NOMO-1 treated with dmso at 0.1 percent for 144 hours (cell line): ENCODE measurements at regions not wholly inside any gene's neighbourhood (a gene's known extent, or its start where the extent isn't known, plus 50 kb on each side); places are given as distances from the start of the nearest gene placed in this dataset.

Experiments used
- DNase-seq: peaks from one replicate; lab custom pipeline; 2025; ENCODE audit not compliant: unreplicated experiment; lab: John Stamatoyannopoulos, UW

GRCh38 chr4:179503976-179504375 lies 2061.7 kb upstream of the AGA start:
- no peak for DNase-seq

GRCh38 chr4:179509489-179509888 lies 2067.3 kb upstream of the AGA start:
- no peak for DNase-seq

- DNase-seq = no peak
Observed at GRCh38 chr4:179521952-179522351, 2079.7 kb upstream of the AGA start.

GRCh38 chr4:179530958-179531357 lies 2088.7 kb upstream of the AGA start:
- DNase-seq = no peak

- DNase-seq = no peak
Observed at GRCh38 chr4:179536694-179537093, 2094.5 kb upstream of the AGA start.

GRCh38 chr4:179539641-179540040 lies 2097.4 kb upstream of the AGA start:
- no peak for DNase-seq

GRCh38 chr4:179543771-179544170 lies 2101.5 kb upstream of the AGA start:
- DNase-seq = no peak

GRCh38 chr4:179544496-179544895 lies 2102.3 kb upstream of the AGA start:
- no peak for DNase-seq

GRCh38 chr4:179552131-179552530 lies 2109.9 kb upstream of the AGA start:
- no peak for DNase-seq

- DNase-seq = no peak
Observed at GRCh38 chr4:179563741-179564140, 2121.5 kb upstream of the AGA start.

GRCh38 chr4:179569549-179569948 lies 2127.3 kb upstream of the AGA start:
- no peak for DNase-seq

- DNase-seq = no peak
Observed at GRCh38 chr4:179582164-179582905, 2140.1 kb upstream of the AGA start.

GRCh38 chr4:179583221-179583620 lies 2141.0 kb upstream of the AGA start:
- no peak for DNase-seq

- DNase-seq = no peak
Observed at GRCh38 chr4:179584101-179584500, 2141.9 kb upstream of the AGA start.

GRCh38 chr4:179585761-179586160 lies 2143.5 kb upstream of the AGA start:
- no peak for DNase-seq

GRCh38 chr4:179586460-179586859 lies 2144.2 kb upstream of the AGA start:
- DNase-seq = no peak

- DNase-seq = peak; percentile 83
Observed at GRCh38 chr4:179595671-179596410, 2153.6 kb upstream of the AGA start.

- DNase-seq = no peak
Observed at GRCh38 chr4:179596621-179597020, 2154.4 kb upstream of the AGA start.

GRCh38 chr4:179597301-179597700 lies 2155.1 kb upstream of the AGA start:
- DNase-seq = no peak

- no peak for DNase-seq
Observed at GRCh38 chr4:179601671-179602070, 2159.4 kb upstream of the AGA start.

- DNase-seq = no peak
Observed at GRCh38 chr4:179605196-179605595, 2163.0 kb upstream of the AGA start.

- no peak for DNase-seq
Observed at GRCh38 chr4:179607003-179607402, 2164.8 kb upstream of the AGA start.

GRCh38 chr4:179615704-179616103 lies 2173.5 kb upstream of the AGA start:
- no peak for DNase-seq
